ENCODE measurements at regions not wholly inside any gene's neighbourhood (a gene's known extent, or its start where the extent isn't known, plus 50 kb on each side); places are given as distances from the start of the nearest gene placed in this dataset.

DNA sequence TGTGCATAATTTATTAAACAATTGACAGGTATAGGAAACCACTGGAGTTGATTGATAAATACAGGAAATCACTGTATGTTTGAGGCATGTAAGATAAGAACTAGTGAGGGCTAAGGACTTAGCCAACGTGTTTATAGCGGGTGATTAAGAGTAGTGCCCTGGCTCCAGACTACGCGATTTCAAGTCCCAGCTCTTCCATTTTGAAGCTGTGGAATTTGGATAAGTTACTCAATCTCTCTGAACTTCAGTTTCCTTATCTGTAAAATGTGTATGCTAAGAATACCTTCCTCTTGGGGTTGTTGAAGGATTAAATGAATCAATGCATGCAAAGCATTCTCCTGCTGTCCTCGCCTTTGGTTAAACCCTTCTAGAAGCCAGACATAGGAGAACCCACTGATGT is 143.3 kb upstream of the GJB5 start:
- TF ChIP-seq CTCF (IDR thresholded peaks at IDR 0.05) (no peak), POLR2A (IDR thresholded peaks at IDR 0.05) (no peak)

Data from lower leg skin (tissue), 3 donors.